ENCODE measurements at regions not wholly inside any gene's neighbourhood (a gene's known extent, or its start where the extent isn't known, plus 50 kb on each side); places are given as distances from the start of the nearest gene placed in this dataset.

DNA sequence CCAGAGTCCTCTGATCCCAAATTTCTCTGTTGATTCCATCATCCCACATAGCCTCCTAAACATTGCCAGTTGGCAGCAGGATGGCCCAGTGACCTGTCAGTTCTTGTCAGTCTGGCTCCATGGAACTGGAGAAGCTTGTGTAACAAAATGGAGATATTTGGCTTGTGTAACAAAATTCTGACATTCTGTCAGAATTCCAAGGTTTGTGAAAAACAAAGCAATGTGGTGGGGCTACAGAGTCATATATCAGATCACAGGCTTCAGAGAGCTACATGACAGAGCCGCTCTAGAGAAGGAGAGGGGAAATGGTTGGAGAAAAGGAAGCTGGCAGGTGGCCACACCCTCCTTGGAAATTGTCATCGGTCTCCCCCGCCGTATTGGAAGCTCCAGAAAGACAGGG lies 75.4 kb upstream of the MAN2A1 start:
- DNase-seq (ENCODE audit: low read depth in 1 of 2, low spot score in 1 of 2) = no peak
- Histone ChIP-seq H3K27ac (replicated peaks) (no peak overlapping the region), H3K4me3 (replicated peaks; ENCODE audit: insufficient read depth, low read length) (no peak overlapping the region), H3K27me3 (ENCODE audit: insufficient read depth, poor library complexity, severe bottlenecking) (no peaks in the 10 kb centered on the region)
- TF ChIP-seq, protein P1, sequence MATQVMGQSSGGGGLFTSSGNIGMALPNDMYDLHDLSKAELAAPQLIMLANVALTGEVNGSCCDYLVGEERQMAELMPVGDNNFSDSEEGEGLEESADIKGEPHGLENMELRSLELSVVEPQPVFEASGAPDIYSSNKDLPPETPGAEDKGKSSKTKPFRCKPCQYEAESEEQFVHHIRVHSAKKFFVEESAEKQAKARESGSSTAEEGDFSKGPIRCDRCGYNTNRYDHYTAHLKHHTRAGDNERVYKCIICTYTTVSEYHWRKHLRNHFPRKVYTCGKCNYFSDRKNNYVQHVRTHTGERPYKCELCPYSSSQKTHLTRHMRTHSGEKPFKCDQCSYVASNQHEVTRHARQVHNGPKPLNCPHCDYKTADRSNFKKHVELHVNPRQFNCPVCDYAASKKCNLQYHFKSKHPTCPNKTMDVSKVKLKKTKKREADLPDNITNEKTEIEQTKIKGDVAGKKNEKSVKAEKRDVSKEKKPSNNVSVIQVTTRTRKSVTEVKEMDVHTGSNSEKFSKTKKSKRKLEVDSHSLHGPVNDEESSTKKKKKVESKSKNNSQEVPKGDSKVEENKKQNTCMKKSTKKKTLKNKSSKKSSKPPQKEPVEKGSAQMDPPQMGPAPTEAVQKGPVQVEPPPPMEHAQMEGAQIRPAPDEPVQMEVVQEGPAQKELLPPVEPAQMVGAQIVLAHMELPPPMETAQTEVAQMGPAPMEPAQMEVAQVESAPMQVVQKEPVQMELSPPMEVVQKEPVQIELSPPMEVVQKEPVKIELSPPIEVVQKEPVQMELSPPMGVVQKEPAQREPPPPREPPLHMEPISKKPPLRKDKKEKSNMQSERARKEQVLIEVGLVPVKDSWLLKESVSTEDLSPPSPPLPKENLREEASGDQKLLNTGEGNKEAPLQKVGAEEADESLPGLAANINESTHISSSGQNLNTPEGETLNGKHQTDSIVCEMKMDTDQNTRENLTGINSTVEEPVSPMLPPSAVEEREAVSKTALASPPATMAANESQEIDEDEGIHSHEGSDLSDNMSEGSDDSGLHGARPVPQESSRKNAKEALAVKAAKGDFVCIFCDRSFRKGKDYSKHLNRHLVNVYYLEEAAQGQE (IDR thresholded peaks at IDR 0.05; ENCODE audit: insufficient replicate concordance, low read depth) = no peak
- TF ChIP-seq GABPA (IDR thresholded peaks at IDR 0.05; ENCODE audit: low read depth) (no peak), POLR2AphosphoS5 (IDR thresholded peaks at IDR 0.05; ENCODE audit: low read depth) (no peak), SPI1 (IDR thresholded peaks at IDR 0.05; ENCODE audit: borderline replicate concordance, low read depth) (no peak)
- TF ChIP-seq, protein P2, sequence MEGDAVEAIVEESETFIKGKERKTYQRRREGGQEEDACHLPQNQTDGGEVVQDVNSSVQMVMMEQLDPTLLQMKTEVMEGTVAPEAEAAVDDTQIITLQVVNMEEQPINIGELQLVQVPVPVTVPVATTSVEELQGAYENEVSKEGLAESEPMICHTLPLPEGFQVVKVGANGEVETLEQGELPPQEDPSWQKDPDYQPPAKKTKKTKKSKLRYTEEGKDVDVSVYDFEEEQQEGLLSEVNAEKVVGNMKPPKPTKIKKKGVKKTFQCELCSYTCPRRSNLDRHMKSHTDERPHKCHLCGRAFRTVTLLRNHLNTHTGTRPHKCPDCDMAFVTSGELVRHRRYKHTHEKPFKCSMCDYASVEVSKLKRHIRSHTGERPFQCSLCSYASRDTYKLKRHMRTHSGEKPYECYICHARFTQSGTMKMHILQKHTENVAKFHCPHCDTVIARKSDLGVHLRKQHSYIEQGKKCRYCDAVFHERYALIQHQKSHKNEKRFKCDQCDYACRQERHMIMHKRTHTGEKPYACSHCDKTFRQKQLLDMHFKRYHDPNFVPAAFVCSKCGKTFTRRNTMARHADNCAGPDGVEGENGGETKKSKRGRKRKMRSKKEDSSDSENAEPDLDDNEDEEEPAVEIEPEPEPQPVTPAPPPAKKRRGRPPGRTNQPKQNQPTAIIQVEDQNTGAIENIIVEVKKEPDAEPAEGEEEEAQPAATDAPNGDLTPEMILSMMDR (IDR thresholded peaks at IDR 0.05; ENCODE audit: insufficient read depth, low read length) = no peak

GRCh38 chr5:109612278-109612905 lies 77.3 kb upstream of the MAN2A1 start:
- no peak overlapping the region for H3K4me3 ChIP-seq (replicated peaks; ENCODE audit: insufficient read depth, low read length)
- no peaks in the 10 kb centered on the region for H3K27me3 ChIP-seq (ENCODE audit: insufficient read depth, poor library complexity, severe bottlenecking)
- TF ChIP-seq GABPA (IDR thresholded peaks at IDR 0.05; ENCODE audit: low read depth) = no peak
- TF ChIP-seq, protein P1 (IDR thresholded peaks at IDR 0.05; ENCODE audit: insufficient replicate concordance, low read depth) = no peak
- TF ChIP-seq, protein P2 (IDR thresholded peaks at IDR 0.05; ENCODE audit: insufficient read depth, low read length) = no peak
- TF ChIP-seq POLR2AphosphoS5 (IDR thresholded peaks at IDR 0.05; ENCODE audit: low read depth) = no peak
- TF ChIP-seq SPI1 (IDR thresholded peaks at IDR 0.05; ENCODE audit: borderline replicate concordance, low read depth) = no peak
- no peak for DNase-seq (ENCODE audit: low read depth in 1 of 2, low spot score in 1 of 2)
- no peak overlapping the region for H3K27ac ChIP-seq (replicated peaks)

- Histone ChIP-seq H3K4me3 (replicated peaks; ENCODE audit: insufficient read depth, low read length) (no peak overlapping the region), H3K27ac (replicated peaks) (no peak overlapping the region), H3K27me3 (ENCODE audit: insufficient read depth, poor library complexity, severe bottlenecking) (no peaks in the 10 kb centered on the region)
- TF ChIP-seq GABPA (IDR thresholded peaks at IDR 0.05; ENCODE audit: low read depth) (no peak), SPI1 (IDR thresholded peaks at IDR 0.05; ENCODE audit: borderline replicate concordance, low read depth) (no peak), POLR2AphosphoS5 (IDR thresholded peaks at IDR 0.05; ENCODE audit: low read depth) (no peak)
- TF ChIP-seq, protein P1 (IDR thresholded peaks at IDR 0.05; ENCODE audit: insufficient replicate concordance, low read depth) = no peak
- TF ChIP-seq, protein P2 (IDR thresholded peaks at IDR 0.05; ENCODE audit: insufficient read depth, low read length) = no peak
- no peak for DNase-seq (ENCODE audit: low read depth in 1 of 2, low spot score in 1 of 2)
Observed at GRCh38 chr5:109611505-109611904, 78.2 kb upstream of the MAN2A1 start.

All from HL-60 (cell line).